Osteocyte (in vitro differentiated cells): ENCODE measurements at regions not wholly inside any gene's neighbourhood (a gene's known extent, or its start where the extent isn't known, plus 50 kb on each side); places are given as distances from the start of the nearest gene placed in this dataset.
A peak's percentile ranks its signal among the peaks of the same experiment; 100 is the strongest.
"Not testable (repeated sequence)": the region's sequence is repeated elsewhere in the genome, so short reads cannot be mapped to it uniquely, and the experiment has no call there.

Experiments
- DNase-seq: peaks from one replicate; pipeline ENCODE4 v3.0.0; 2021; ENCODE audit warnings: mixed read lengths; ENCODE audit not compliant: unreplicated experiment; ENCODE audit errors: extremely low spot score
- H3K27ac Mint-ChIP-seq: one replicate; pipeline ENCODE4 v1.8.0; 2021; ENCODE audit warnings: mild to moderate bottlenecking, mixed read lengths; ENCODE audit not compliant: unreplicated experiment
- H3K27me3 Mint-ChIP-seq: one replicate; pipeline ENCODE4 v1.8.0; 2021; ENCODE audit warnings: mixed read lengths; ENCODE audit not compliant: unreplicated experiment
- H3K36me3 Mint-ChIP-seq: one replicate; pipeline ENCODE4 v1.8.0; 2021; ENCODE audit warnings: mixed read lengths; ENCODE audit not compliant: unreplicated experiment
- H3K4me1 Mint-ChIP-seq: one replicate; pipeline ENCODE4 v1.8.0; 2021; ENCODE audit warnings: mixed read lengths; ENCODE audit not compliant: unreplicated experiment
- H3K4me3 Mint-ChIP-seq: one replicate; pipeline ENCODE4 v1.8.0; 2021; ENCODE audit warnings: mild to moderate bottlenecking, moderate library complexity, mixed read lengths; ENCODE audit not compliant: unreplicated experiment
- H3K9me3 Mint-ChIP-seq: one replicate; pipeline ENCODE4 v1.8.0; 2021; ENCODE audit warnings: mixed read lengths; ENCODE audit not compliant: unreplicated experiment
- TF ChIP-seq, protein P1 (sequence below): fragments of 200-600 bp; sonication (generic); IDR thresholded peaks from 2 replicates; pipeline ENCODE4 v1.5.0; 2021; ENCODE audit warnings: antibody characterized with exemption, mild to moderate bottlenecking, moderate library complexity

DNA sequence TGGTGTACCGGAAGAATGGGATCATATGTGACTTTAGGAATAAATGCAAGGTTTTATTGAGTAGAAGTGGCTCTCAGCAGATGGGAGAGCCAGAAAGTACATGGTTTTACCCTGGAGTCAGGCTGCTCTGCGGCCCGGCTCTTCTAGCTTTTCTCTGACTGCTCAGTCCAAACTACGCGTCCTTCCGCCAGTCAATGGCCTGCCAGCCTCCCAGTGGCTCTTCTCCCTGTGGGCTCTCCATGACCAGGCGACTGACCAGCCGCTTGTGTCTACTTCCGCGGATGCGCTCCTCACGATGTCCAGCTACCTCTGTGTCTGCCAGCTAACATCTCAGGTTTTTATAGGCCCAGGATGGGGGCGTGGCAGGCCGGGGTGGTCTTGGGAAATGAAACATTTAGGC is 220.4 kb downstream of the VAPA start:
- Mint-ChIP-seq H3K27ac (no peak overlapping the region), H3K27me3 (no peaks in the 10 kb centered on the region), H3K4me3 (no peak overlapping the region), H3K36me3 (no peaks in the 10 kb centered on the region), H3K4me1 (peaks cover 37% of the 10 kb centered on the region), H3K9me3 (no peaks in the 10 kb centered on the region)
- DNase-seq: peak; percentile 59
- TF ChIP-seq, protein P1, sequence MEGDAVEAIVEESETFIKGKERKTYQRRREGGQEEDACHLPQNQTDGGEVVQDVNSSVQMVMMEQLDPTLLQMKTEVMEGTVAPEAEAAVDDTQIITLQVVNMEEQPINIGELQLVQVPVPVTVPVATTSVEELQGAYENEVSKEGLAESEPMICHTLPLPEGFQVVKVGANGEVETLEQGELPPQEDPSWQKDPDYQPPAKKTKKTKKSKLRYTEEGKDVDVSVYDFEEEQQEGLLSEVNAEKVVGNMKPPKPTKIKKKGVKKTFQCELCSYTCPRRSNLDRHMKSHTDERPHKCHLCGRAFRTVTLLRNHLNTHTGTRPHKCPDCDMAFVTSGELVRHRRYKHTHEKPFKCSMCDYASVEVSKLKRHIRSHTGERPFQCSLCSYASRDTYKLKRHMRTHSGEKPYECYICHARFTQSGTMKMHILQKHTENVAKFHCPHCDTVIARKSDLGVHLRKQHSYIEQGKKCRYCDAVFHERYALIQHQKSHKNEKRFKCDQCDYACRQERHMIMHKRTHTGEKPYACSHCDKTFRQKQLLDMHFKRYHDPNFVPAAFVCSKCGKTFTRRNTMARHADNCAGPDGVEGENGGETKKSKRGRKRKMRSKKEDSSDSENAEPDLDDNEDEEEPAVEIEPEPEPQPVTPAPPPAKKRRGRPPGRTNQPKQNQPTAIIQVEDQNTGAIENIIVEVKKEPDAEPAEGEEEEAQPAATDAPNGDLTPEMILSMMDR: no peak

GRCh38 chr18:10134749-10135148 is 220.9 kb downstream of the VAPA start:
- H3K4me3 Mint-ChIP-seq, H3K36me3 Mint-ChIP-seq, H3K27ac Mint-ChIP-seq, DNase-seq, H3K27me3 Mint-ChIP-seq, H3K9me3 Mint-ChIP-seq: not testable (repeated sequence)
- H3K4me1 Mint-ChIP-seq: peaks cover 43% of the 10 kb centered on the region

DNA sequence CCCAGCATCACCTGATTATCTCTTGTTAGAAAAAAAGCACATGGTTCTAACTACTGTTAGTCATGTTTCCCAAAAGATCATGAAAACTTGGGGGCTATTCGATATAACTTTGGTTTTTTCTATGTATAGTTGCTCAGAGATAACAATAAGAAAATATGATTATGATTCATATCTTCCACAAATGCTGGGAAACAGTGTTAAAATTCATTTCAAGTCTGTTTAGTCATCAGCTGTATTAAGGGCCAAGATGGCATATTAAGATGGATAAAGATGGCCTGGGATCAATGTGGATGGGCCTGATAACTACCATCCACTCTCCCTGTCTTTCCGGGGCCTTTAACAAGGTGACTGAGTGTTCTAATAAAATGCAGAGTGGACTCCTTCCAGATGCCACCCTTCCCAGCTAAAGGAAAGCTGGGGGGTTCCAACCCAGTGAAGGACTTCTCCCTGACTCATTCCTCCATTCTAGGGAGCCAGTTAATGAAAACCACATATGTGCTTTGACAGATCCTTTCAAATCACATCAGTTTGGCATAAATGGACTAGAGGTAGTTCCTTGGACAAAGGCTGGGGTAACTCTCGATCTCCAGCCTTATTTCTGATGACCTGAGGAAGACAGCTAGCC is 221.6 kb downstream of the VAPA start:
- peaks cover 50% of the 10 kb centered on the region for H3K4me1 Mint-ChIP-seq
- H3K4me3 Mint-ChIP-seq: no peak overlapping the region
- no peaks in the 10 kb centered on the region for H3K27me3 Mint-ChIP-seq
- H3K9me3 Mint-ChIP-seq: no peaks in the 10 kb centered on the region
- H3K36me3 Mint-ChIP-seq: no peaks in the 10 kb centered on the region
- no peak for DNase-seq
- H3K27ac Mint-ChIP-seq: no peak overlapping the region
- TF ChIP-seq, protein P1: no peak

DNA sequence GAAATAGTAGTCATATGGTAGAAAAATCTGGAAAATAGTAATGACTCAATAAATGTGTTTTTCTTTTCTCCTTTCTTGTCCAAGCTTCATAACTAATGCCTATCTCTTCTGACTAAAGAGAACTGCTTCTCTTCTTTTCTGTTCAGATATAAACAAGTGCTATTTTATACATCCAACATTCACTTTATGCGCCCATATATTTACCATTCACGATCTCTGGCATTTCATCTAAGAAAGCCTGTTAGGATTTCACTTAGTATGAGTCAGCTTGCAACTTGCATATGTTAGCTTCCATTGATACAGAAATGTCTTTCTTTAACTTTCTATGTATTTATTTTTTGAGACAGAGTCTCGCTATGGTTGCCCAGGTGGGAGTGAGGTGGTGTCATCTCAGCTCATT is 224.9 kb downstream of the VAPA start:
- H3K4me1 Mint-ChIP-seq: peaks cover 55% of the 10 kb centered on the region
- no peak for DNase-seq

GRCh38 chr18:10139783-10140410 is 226.1 kb downstream of the VAPA start:
- no peaks in the 10 kb centered on the region for H3K36me3 Mint-ChIP-seq
- peaks cover 55% of the 10 kb centered on the region for H3K4me1 Mint-ChIP-seq
- no peaks in the 10 kb centered on the region for H3K9me3 Mint-ChIP-seq
- TF ChIP-seq, protein P1: no peak
- peak overlapping the region; percentile 62 for H3K27ac Mint-ChIP-seq
- H3K4me3 Mint-ChIP-seq: no peak overlapping the region
- DNase-seq: peak; percentile 60
- no peaks in the 10 kb centered on the region for H3K27me3 Mint-ChIP-seq

More for the DNA sequence above, 224.9 kb downstream of the VAPA start:
- H3K36me3 Mint-ChIP-seq: no peaks in the 10 kb centered on the region
- TF ChIP-seq, protein P1: no peak
- H3K27ac Mint-ChIP-seq: no peak overlapping the region
- H3K27me3 Mint-ChIP-seq: no peaks in the 10 kb centered on the region
- no peak overlapping the region for H3K4me3 Mint-ChIP-seq
- H3K9me3 Mint-ChIP-seq: no peaks in the 10 kb centered on the region
